ENCODE measurements at regions not wholly inside any gene's neighbourhood (a gene's known extent, or its start where the extent isn't known, plus 50 kb on each side); places are given as distances from the start of the nearest gene placed in this dataset.

DNA sequence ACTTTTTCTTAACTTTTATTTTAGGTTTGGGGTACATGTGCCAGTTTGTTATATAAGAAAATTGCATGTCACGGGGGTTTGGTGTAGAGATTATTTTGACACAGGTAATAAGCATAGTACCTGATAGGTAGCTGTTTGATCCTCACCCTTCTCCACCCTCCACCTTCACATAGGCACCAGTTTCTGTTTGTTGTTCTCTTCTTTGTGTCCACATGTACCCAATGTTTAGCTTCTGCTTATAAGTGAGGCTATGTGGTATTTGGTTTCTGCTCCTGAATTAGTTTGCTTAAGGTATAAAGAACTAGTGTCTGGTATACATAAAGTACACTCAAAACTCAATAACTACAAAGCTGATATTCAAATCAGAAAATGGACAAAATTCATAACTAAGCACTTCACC lies 654.6 kb upstream of the LINC00305 start:
- TF ChIP-seq, protein P1, sequence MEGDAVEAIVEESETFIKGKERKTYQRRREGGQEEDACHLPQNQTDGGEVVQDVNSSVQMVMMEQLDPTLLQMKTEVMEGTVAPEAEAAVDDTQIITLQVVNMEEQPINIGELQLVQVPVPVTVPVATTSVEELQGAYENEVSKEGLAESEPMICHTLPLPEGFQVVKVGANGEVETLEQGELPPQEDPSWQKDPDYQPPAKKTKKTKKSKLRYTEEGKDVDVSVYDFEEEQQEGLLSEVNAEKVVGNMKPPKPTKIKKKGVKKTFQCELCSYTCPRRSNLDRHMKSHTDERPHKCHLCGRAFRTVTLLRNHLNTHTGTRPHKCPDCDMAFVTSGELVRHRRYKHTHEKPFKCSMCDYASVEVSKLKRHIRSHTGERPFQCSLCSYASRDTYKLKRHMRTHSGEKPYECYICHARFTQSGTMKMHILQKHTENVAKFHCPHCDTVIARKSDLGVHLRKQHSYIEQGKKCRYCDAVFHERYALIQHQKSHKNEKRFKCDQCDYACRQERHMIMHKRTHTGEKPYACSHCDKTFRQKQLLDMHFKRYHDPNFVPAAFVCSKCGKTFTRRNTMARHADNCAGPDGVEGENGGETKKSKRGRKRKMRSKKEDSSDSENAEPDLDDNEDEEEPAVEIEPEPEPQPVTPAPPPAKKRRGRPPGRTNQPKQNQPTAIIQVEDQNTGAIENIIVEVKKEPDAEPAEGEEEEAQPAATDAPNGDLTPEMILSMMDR (IDR thresholded peaks at IDR 0.05): no peak
- TF ChIP-seq POLR2A (IDR thresholded peaks at IDR 0.05): no peak

Measured in Peyer's patch (tissue), 4 donors.